Activated T-helper 2 cell treated with anti-CD3 and anti-CD28 coated beads, Interferon-gamma antibody, Interleukin-2, Interleukin-4, amounts not matched to agents 10 μg/mL and 5 μg/mL and 100 μg/mL, durations not matched to agents 14 hours and 24 hours and 36 hours (primary cell): ENCODE measurements at regions not wholly inside any gene's neighbourhood (a gene's known extent, or its start where the extent isn't known, plus 50 kb on each side); places are given as distances from the start of the nearest gene placed in this dataset.

Experiments
- DNase-seq: peaks from one replicate; pipeline ENCODE4 v3.0.0; 2021; ENCODE audit warnings: low spot score
- H3K27ac Mint-ChIP-seq: one replicate; pipeline ENCODE4 v1.8.0; 2021; ENCODE audit warnings: mixed read lengths
- H3K27me3 Mint-ChIP-seq: one replicate; pipeline ENCODE4 v1.8.0; 2021; ENCODE audit warnings: low read depth, mixed read lengths
- H3K36me3 Mint-ChIP-seq: one replicate; pipeline ENCODE4 v1.8.0; 2021; ENCODE audit warnings: low read depth, mixed read lengths
- H3K4me1 Mint-ChIP-seq: one replicate; pipeline ENCODE4 v1.8.0; 2021; ENCODE audit warnings: low read depth, mixed read lengths
- H3K4me3 Mint-ChIP-seq: one replicate; pipeline ENCODE4 v1.8.0; 2021; ENCODE audit warnings: low read depth, mild to moderate bottlenecking, moderate library complexity, mixed read lengths
- H3K9me3 Mint-ChIP-seq: one replicate; pipeline ENCODE4 v1.8.0; 2021; ENCODE audit warnings: mixed read lengths
- intact Hi-C: fragments of 100-400 bp; cut with micrococcal nuclease; formaldehyde crosslinking; loops from one replicate; pipeline ENCODE4 v1.15.1; 2023

DNA sequence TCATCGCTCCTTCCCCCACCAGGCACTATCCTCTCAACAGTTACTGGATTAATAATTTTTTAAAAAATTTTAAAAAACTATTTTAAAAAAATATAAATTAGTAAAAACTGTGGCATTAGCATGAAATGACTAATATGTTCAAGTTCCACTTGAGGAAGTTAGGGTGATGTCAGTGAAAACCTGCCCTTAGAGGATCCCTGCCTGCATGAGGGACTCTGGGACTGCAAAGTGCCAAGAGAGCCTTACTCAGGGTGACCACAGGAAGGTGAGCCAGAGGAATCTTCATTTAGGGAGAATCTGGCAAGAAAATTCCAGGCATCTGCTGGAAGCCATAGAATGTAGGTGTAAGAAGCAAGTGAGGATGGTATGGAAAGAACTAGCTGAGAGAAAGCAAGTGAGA, 157.7 kb upstream of the BCL6 start:
- H3K9me3 Mint-ChIP-seq: no peaks in the 10 kb centered on the region
- DNase-seq: no peak
- H3K4me1 Mint-ChIP-seq: peaks cover 11% of the 10 kb centered on the region
- H3K27ac Mint-ChIP-seq: no peak overlapping the region
- no peaks in the 10 kb centered on the region for H3K36me3 Mint-ChIP-seq
- peaks cover 3% of the 10 kb centered on the region for H3K27me3 Mint-ChIP-seq
- intact Hi-C loops: no loop called here
- no peak overlapping the region for H3K4me3 Mint-ChIP-seq

- Mint-ChIP-seq H3K36me3 (no peaks in the 10 kb centered on the region), H3K27me3 (peaks cover 3% of the 10 kb centered on the region), H3K9me3 (no peaks in the 10 kb centered on the region), H3K4me1 (peaks cover 11% of the 10 kb centered on the region), H3K4me3 (no peak overlapping the region), H3K27ac (no peak overlapping the region)
- no peak for DNase-seq
- intact Hi-C loops: no loop called here
These were observed 158.4 kb upstream of the BCL6 start for GRCh38 chr3:187903697-187904096.

DNA sequence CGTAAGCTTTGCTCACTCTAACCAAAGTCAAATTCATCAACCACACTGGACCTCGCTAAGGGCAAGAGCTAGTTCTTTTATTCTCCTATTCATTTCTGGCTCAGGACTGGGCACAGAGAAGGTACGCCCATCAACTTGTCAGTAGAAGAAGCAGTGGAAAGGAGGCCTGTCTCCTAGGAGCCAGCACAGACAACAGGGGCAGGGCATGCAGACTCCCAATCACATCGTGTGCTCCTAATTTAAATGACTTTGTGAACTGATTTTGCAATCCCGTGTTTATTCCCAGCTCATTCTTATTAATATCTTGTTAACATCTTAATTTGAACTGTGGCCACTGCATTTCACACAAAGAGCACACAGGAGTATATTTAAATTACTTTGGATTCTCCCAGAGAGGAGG, 161.1 kb upstream of the BCL6 start:
- Mint-ChIP-seq H3K36me3 (no peaks in the 10 kb centered on the region), H3K4me3 (no peak overlapping the region), H3K27ac (no peak overlapping the region), H3K9me3 (no peaks in the 10 kb centered on the region), H3K27me3 (no peaks in the 10 kb centered on the region), H3K4me1 (peaks cover 13% of the 10 kb centered on the region)
- intact Hi-C loops: no loop called here
- no peak for DNase-seq

GRCh38 chr3:187906920-187907319, 161.7 kb upstream of the BCL6 start:
- Mint-ChIP-seq H3K36me3 (no peaks in the 10 kb centered on the region), H3K4me3 (no peak overlapping the region), H3K9me3 (no peaks in the 10 kb centered on the region), H3K27me3 (peaks cover 1% of the 10 kb centered on the region), H3K27ac (no peak overlapping the region), H3K4me1 (peaks cover 9% of the 10 kb centered on the region)
- no peak for DNase-seq
- intact Hi-C loops: no loop called here

- Mint-ChIP-seq H3K9me3 (no peaks in the 10 kb centered on the region), H3K27ac (no peak overlapping the region), H3K4me1 (peaks cover 23% of the 10 kb centered on the region), H3K36me3 (no peaks in the 10 kb centered on the region), H3K4me3 (no peak overlapping the region), H3K27me3 (peaks cover 1% of the 10 kb centered on the region)
- intact Hi-C loops: loop anchor here (10.0 kb wide), 1 partner anchor 675 kb away; no protein-coding TSS in a partner anchor
- no peak for DNase-seq
These were observed 164.6 kb upstream of the BCL6 start for GRCh38 chr3:187909866-187910265.

DNA sequence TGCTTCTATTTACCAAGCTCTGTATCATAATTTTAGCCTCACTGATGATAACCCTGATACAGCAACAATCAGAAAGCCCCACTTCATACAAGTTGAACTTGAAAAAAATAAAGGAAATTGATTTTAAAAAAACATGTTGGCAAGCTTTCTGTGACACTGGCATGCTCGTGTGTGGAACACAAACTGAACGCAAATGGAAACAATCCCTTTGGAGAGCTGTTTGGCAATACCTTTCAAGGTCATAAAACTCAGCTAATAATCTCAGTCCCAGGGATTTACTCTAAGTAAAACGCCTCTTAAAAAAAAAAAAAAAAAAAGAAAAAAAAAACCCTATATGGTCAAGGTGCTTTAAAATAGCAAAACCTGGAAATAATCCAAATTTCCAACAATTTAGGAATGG, 166.7 kb upstream of the BCL6 start:
- H3K4me1 Mint-ChIP-seq: peaks cover 33% of the 10 kb centered on the region
- DNase-seq: no peak
- H3K36me3 Mint-ChIP-seq: no peaks in the 10 kb centered on the region
- H3K4me3 Mint-ChIP-seq: no peak overlapping the region
- intact Hi-C loops: loop anchor here (10.0 kb wide), 1 partner anchor 673 kb away; no protein-coding TSS in a partner anchor
- no peaks in the 10 kb centered on the region for H3K9me3 Mint-ChIP-seq
- no peak overlapping the region for H3K27ac Mint-ChIP-seq
- H3K27me3 Mint-ChIP-seq: peaks cover 4% of the 10 kb centered on the region

GRCh38 chr3:187913617-187914033, 168.4 kb upstream of the BCL6 start:
- peaks cover 4% of the 10 kb centered on the region for H3K27me3 Mint-ChIP-seq
- H3K27ac Mint-ChIP-seq: no peak overlapping the region
- no peaks in the 10 kb centered on the region for H3K9me3 Mint-ChIP-seq
- H3K4me1 Mint-ChIP-seq: peaks cover 47% of the 10 kb centered on the region
- DNase-seq: no peak
- H3K36me3 Mint-ChIP-seq: no peaks in the 10 kb centered on the region
- no peak overlapping the region for H3K4me3 Mint-ChIP-seq
- intact Hi-C loops: loop anchor here (10.0 kb wide), 1 partner anchor 671 kb away; no protein-coding TSS in a partner anchor

DNA sequence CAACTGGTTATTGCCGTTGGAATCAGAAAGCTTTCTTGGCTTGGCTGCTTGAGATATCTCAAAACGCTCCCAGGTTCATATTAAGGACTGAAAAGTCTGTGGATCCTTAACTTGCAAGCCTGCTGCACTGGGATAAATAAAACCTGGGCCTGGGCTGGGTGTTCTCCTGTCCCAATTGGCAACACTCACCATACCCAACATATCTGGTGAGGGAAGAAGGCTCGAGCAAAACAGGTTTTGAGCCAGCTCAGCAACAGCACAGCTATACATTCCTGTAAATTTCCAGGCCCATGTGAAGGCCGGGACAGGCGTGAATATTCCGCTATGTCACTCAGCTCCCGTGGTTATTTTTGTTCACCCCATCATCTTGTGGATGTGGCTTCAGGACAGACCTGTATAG, 169.0 kb upstream of the BCL6 start:
- H3K4me1 Mint-ChIP-seq: peaks cover 53% of the 10 kb centered on the region
- intact Hi-C loops: loop anchor here (10.0 kb wide), 1 partner anchor 671 kb away; no protein-coding TSS in a partner anchor

GRCh38 chr3:187916072-187916471, 170.8 kb upstream of the BCL6 start:
- DNase-seq: no peak
- Mint-ChIP-seq H3K27me3 (peaks cover 4% of the 10 kb centered on the region), H3K4me3 (no peak overlapping the region), H3K36me3 (peaks cover under 1% of the 10 kb centered on the region), H3K27ac (no peak overlapping the region), H3K4me1 (peaks cover 63% of the 10 kb centered on the region), H3K9me3 (no peaks in the 10 kb centered on the region)
- intact Hi-C loops: loop anchor here (10.0 kb wide), 1 partner anchor 669 kb away; no protein-coding TSS in a partner anchor

More for the DNA sequence above, 169.0 kb upstream of the BCL6 start:
- H3K27me3 Mint-ChIP-seq: peaks cover 4% of the 10 kb centered on the region
- H3K27ac Mint-ChIP-seq: no peak overlapping the region
- no peak for DNase-seq
- no peaks in the 10 kb centered on the region for H3K9me3 Mint-ChIP-seq
- no peaks in the 10 kb centered on the region for H3K36me3 Mint-ChIP-seq
- H3K4me3 Mint-ChIP-seq: no peak overlapping the region

DNA sequence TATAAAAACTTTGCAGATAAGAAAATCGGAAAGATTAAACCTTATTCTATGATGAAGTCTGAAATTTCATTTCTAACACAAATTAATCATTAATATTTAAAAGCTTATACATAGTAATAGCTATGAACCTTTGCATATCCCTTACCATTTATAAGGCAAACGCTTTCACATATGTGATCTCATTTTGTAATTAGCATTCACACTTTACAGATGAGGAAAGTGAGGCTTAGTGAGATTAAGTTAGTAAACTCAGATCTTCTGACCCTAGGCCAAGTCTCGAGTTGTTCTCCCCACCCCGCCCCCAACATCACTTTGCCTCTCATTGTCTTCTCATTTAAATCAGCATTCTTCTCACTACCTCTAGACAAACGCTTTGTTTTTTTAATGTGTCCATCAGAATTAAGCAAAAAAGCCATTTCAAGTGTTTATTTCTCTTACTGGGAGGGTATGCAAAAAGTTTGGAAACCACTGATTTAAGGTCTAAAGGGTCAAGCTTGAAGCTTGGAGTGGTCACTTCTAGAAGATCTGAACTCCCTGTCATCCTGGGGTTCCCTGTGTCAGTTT, 172.9 kb upstream of the BCL6 start:
- no peak overlapping the region for H3K4me3 Mint-ChIP-seq
- DNase-seq: no peak
- no peaks in the 10 kb centered on the region for H3K9me3 Mint-ChIP-seq
- no peak overlapping the region for H3K27ac Mint-ChIP-seq
- H3K4me1 Mint-ChIP-seq: peaks cover 74% of the 10 kb centered on the region
- H3K36me3 Mint-ChIP-seq: peaks cover 4% of the 10 kb centered on the region
- H3K27me3 Mint-ChIP-seq: peaks cover 3% of the 10 kb centered on the region
- intact Hi-C loops: loop anchor here (2.0 to 10.0 kb wide), 4 partner anchors 45 to 1319 kb away; no protein-coding TSS in a partner anchor

- Mint-ChIP-seq H3K27ac (peak overlapping the region; percentile 90), H3K27me3 (peaks cover 3% of the 10 kb centered on the region), H3K9me3 (peaks cover 8% of the 10 kb centered on the region), H3K36me3 (peaks cover 11% of the 10 kb centered on the region), H3K4me1 (peaks cover 72% of the 10 kb centered on the region), H3K4me3 (peak overlapping the region; percentile 63)
- intact Hi-C loops: loop anchor here (1.0 to 10.0 kb wide), 13 partner anchors 44 to 1318 kb away; no protein-coding TSS in a partner anchor
- DNase-seq: peak; percentile 71
These were observed 173.8 kb upstream of the BCL6 start for GRCh38 chr3:187919048-187919447.

DNA sequence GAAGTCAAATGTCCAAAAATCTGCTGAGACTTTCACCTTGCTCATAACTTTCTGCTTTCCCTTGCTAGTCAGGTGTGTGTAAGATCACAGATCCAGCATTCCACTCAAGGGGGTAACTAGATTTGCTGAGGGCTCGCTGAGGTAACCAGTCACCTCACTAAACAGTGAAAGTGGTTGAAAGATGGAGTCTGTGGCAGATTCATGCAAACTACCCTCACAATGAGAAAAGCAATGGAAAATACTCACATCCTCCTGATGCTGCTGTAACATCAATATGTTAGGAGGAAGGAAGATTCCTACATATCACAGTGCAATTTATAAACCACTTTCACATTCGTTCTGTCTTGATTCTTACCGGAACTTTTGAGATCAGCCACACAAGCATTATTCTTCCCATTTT, 174.3 kb upstream of the BCL6 start:
- peaks cover 13% of the 10 kb centered on the region for H3K9me3 Mint-ChIP-seq

GRCh38 chr3:187920030-187920429, 174.8 kb upstream of the BCL6 start:
- Mint-ChIP-seq H3K4me1 (peaks cover 70% of the 10 kb centered on the region), H3K9me3 (peaks cover 18% of the 10 kb centered on the region), H3K4me3 (no peak overlapping the region), H3K27me3 (peaks cover 3% of the 10 kb centered on the region), H3K36me3 (peaks cover 17% of the 10 kb centered on the region), H3K27ac (peak overlapping the region; percentile 90)
- intact Hi-C loops: loop anchor here (5.0 to 10.0 kb wide), 5 partner anchors 202 to 1385 kb away; no protein-coding TSS in a partner anchor
- DNase-seq: no peak

More for the DNA sequence above, 174.3 kb upstream of the BCL6 start:
- Mint-ChIP-seq H3K36me3 (peaks cover 12% of the 10 kb centered on the region), H3K27me3 (peaks cover 3% of the 10 kb centered on the region), H3K4me1 (peaks cover 71% of the 10 kb centered on the region), H3K4me3 (peak overlapping the region; percentile 63), H3K27ac (peak overlapping the region; percentile 90)
- peak; percentile 22 for DNase-seq
- intact Hi-C loops: loop anchor here (1.0 to 10.0 kb wide), 13 partner anchors 43 to 1317 kb away; no protein-coding TSS in a partner anchor
